ENCODE measurements at regions not wholly inside any gene's neighbourhood (a gene's known extent, or its start where the extent isn't known, plus 50 kb on each side); places are given as distances from the start of the nearest gene placed in this dataset.
"Not testable (repeated sequence)": the region's sequence is repeated elsewhere in the genome, so short reads cannot be mapped to it uniquely, and the experiment has no call there.

- no peak for DNase-seq (ENCODE audit: low read depth)
Measured at GRCh38 chr13:50130123-50130946, 115.1 kb downstream of the KCNRG start.

- DNase-seq (ENCODE audit: low read depth) = no peak
Measured at GRCh38 chr13:50131920-50132903, 117.0 kb downstream of the KCNRG start.

- DNase-seq (ENCODE audit: low read depth) = no peak
Measured at GRCh38 chr13:50132904-50133357, 117.7 kb downstream of the KCNRG start.

GRCh38 chr13:50133358-50133953 is 118.2 kb downstream of the KCNRG start:
- no peak for DNase-seq (ENCODE audit: low read depth)

GRCh38 chr13:50136226-50136625 is 121.0 kb downstream of the KCNRG start:
- DNase-seq (ENCODE audit: low read depth) = no peak

- DNase-seq (ENCODE audit: low read depth) = no peak
Measured at GRCh38 chr13:50136678-50137077, 121.4 kb downstream of the KCNRG start.

GRCh38 chr13:50139435-50139934 is 124.2 kb downstream of the KCNRG start:
- DNase-seq (ENCODE audit: low read depth) = not testable (repeated sequence)

GRCh38 chr13:50140153-50140552 is 124.9 kb downstream of the KCNRG start:
- DNase-seq (ENCODE audit: low read depth) = no peak

GRCh38 chr13:50140581-50141374 is 125.5 kb downstream of the KCNRG start:
- DNase-seq (ENCODE audit: low read depth) = no peak

GRCh38 chr13:50141375-50141975 is 126.2 kb downstream of the KCNRG start:
- no peak for DNase-seq (ENCODE audit: low read depth)

GRCh38 chr13:50144246-50145160 is 129.3 kb downstream of the KCNRG start:
- no peak for DNase-seq (ENCODE audit: low read depth)

GRCh38 chr13:50149214-50149613 is 134.0 kb downstream of the KCNRG start:
- no peak for DNase-seq (ENCODE audit: low read depth)

- DNase-seq (ENCODE audit: low read depth) = no peak
Measured at GRCh38 chr13:50149932-50150331, 134.7 kb downstream of the KCNRG start.

GRCh38 chr13:50152224-50152623 is 137.0 kb downstream of the KCNRG start:
- DNase-seq (ENCODE audit: low read depth) = no peak

- no peak for DNase-seq (ENCODE audit: low read depth)
Measured at GRCh38 chr13:50152655-50153309, 137.5 kb downstream of the KCNRG start.

GRCh38 chr13:50153401-50153800 is 138.2 kb downstream of the KCNRG start:
- no peak for DNase-seq (ENCODE audit: low read depth)

GRCh38 chr13:50153876-50154275 is 138.6 kb downstream of the KCNRG start:
- DNase-seq (ENCODE audit: low read depth) = no peak

GRCh38 chr13:50154697-50155096 is 139.5 kb downstream of the KCNRG start:
- DNase-seq (ENCODE audit: low read depth) = no peak

GRCh38 chr13:50156140-50156539 is 140.9 kb downstream of the KCNRG start:
- no peak for DNase-seq (ENCODE audit: low read depth)

Measured in activated T-helper 1 cell treated with Interleukin-2 at 50 U/mL for 16 hours (primary cell).